22Rv1 (cell line): ENCODE measurements at regions not wholly inside any gene's neighbourhood (a gene's known extent, or its start where the extent isn't known, plus 50 kb on each side); places are given as distances from the start of the nearest gene placed in this dataset.

ENCODE experiments used
- H3K27ac ChIP-seq: fragments of 450-650 bp; 2 replicates; pipeline ENCODE4 v1.5.1; 2017
- CTCF ChIP-seq: fragments of 450-650 bp; IDR thresholded peaks from 2 replicates; pipeline ENCODE4 v1.5.1; 2017; ENCODE audit warnings: mild to moderate bottlenecking
- ZFX ChIP-seq: fragments of 450-650 bp; IDR thresholded peaks from 2 replicates; pipeline ENCODE4 v1.6.1; 2017; ENCODE audit warnings: antibody characterized with exemption, borderline replicate concordance

- H3K27ac ChIP-seq = no peak overlapping the region
- no peak for TF ChIP-seq CTCF
- no peak for TF ChIP-seq ZFX
These were observed 354.5 kb upstream of the THBS1 start for GRCh38 chr15:39226169-39226937.

- H3K27ac ChIP-seq = no peak overlapping the region
- TF ChIP-seq ZFX = no peak
- TF ChIP-seq CTCF = no peak
These were observed 353.9 kb upstream of the THBS1 start for GRCh38 chr15:39227001-39227400.

- no peak overlapping the region for H3K27ac ChIP-seq
- no peak for TF ChIP-seq CTCF
- TF ChIP-seq ZFX = no peak
These were observed 352.0 kb upstream of the THBS1 start for GRCh38 chr15:39228889-39229288.

GRCh38 chr15:39230205-39230907 lies 350.5 kb upstream of the THBS1 start:
- no peak overlapping the region for H3K27ac ChIP-seq
- no peak for TF ChIP-seq CTCF
- no peak for TF ChIP-seq ZFX

- TF ChIP-seq CTCF = no peak
- TF ChIP-seq ZFX = no peak
- no peak overlapping the region for H3K27ac ChIP-seq
These were observed 350.0 kb upstream of the THBS1 start for GRCh38 chr15:39230908-39231285.

- no peak overlapping the region for H3K27ac ChIP-seq
- TF ChIP-seq CTCF (no peak), ZFX (no peak)
These were observed 348.4 kb upstream of the THBS1 start for GRCh38 chr15:39232512-39232911.

GRCh38 chr15:39235084-39235795 lies 345.6 kb upstream of the THBS1 start:
- H3K27ac ChIP-seq = no peak overlapping the region
- TF ChIP-seq CTCF (no peak), ZFX (no peak)
